ENCODE measurements at regions not wholly inside any gene's neighbourhood (a gene's known extent, or its start where the extent isn't known, plus 50 kb on each side); places are given as distances from the start of the nearest gene placed in this dataset.

GRCh38 chr6:163994566-163994965 lies 580.0 kb downstream of the QKI start:
- TF ChIP-seq REST (IDR thresholded peaks at IDR 0.05; ENCODE audit: insufficient read depth in 1 of 2, low read depth in 2 of 2, low read length in 2 of 2) (no peak), TAF1 (IDR thresholded peaks at IDR 0.05; ENCODE audit: borderline replicate concordance, insufficient read depth, low read length) (no peak), SIN3A (IDR thresholded peaks at IDR 0.05; ENCODE audit: borderline replicate concordance, insufficient read depth, low read length) (no peak), FOXP2 (optimal IDR thresholded peaks at IDR 0.05; ENCODE audit: borderline replicate concordance, extremely low read depth, extremely low read length, insufficient read depth) (no peak), POLR2AphosphoS5 (IDR thresholded peaks at IDR 0.05; ENCODE audit: low read depth, low read length) (no peak)

- TF ChIP-seq SIN3A (IDR thresholded peaks at IDR 0.05; ENCODE audit: borderline replicate concordance, insufficient read depth, low read length), result no peak
- TF ChIP-seq REST (IDR thresholded peaks at IDR 0.05; ENCODE audit: insufficient read depth in 1 of 2, low read depth in 2 of 2, low read length in 2 of 2), result no peak
- no peak for TF ChIP-seq TAF1 (IDR thresholded peaks at IDR 0.05; ENCODE audit: borderline replicate concordance, insufficient read depth, low read length)
- no peak for TF ChIP-seq POLR2AphosphoS5 (IDR thresholded peaks at IDR 0.05; ENCODE audit: low read depth, low read length)
- no peak for TF ChIP-seq FOXP2 (optimal IDR thresholded peaks at IDR 0.05; ENCODE audit: borderline replicate concordance, extremely low read depth, extremely low read length, insufficient read depth)
These were observed 578.2 kb downstream of the QKI start for GRCh38 chr6:163992701-163993100.

DNA sequence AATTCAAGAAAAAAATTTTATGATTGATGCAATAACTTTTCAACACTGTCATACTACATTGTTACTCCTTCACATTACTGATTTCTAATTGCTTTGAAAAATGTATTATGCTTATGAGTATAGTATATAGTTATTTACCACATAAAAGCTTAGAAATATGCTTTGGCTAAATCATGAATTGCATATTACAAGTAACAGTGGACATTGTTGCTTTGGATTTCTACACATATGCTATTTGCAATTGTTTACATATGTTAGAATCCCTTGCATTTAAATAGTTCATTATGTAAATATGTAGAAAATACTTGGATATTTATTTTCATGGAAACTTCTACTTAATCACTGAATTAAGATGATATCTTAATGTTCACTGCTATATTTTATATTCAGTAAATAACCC lies 577.5 kb downstream of the QKI start:
- TF ChIP-seq FOXP2 (optimal IDR thresholded peaks at IDR 0.05; ENCODE audit: borderline replicate concordance, extremely low read depth, extremely low read length, insufficient read depth) (no peak), REST (IDR thresholded peaks at IDR 0.05; ENCODE audit: insufficient read depth in 1 of 2, low read depth in 2 of 2, low read length in 2 of 2) (no peak), TAF1 (IDR thresholded peaks at IDR 0.05; ENCODE audit: borderline replicate concordance, insufficient read depth, low read length) (no peak), SIN3A (IDR thresholded peaks at IDR 0.05; ENCODE audit: borderline replicate concordance, insufficient read depth, low read length) (no peak), POLR2AphosphoS5 (IDR thresholded peaks at IDR 0.05; ENCODE audit: low read depth, low read length) (no peak)

DNA sequence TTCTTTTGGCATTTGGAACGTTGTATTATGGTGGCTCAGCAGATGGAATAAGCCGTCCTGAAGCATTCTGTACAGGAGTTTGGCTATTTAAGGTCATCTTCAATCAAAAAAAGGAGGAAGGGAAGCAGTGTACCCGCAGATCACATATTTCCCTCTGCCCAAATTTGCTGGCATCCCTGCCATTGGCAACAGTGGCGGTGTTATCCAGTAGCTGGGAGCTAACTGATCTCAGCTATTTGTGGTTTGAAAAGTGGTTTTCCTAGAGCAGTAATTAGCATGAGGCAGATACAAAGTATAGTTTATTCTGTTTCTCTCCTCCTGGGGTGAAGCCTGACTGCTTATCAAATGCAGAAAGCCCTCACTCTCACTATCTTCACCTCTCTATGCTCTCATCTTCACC lies 576.8 kb downstream of the QKI start:
- no peak for TF ChIP-seq FOXP2 (optimal IDR thresholded peaks at IDR 0.05; ENCODE audit: borderline replicate concordance, extremely low read depth, extremely low read length, insufficient read depth)

DNA sequence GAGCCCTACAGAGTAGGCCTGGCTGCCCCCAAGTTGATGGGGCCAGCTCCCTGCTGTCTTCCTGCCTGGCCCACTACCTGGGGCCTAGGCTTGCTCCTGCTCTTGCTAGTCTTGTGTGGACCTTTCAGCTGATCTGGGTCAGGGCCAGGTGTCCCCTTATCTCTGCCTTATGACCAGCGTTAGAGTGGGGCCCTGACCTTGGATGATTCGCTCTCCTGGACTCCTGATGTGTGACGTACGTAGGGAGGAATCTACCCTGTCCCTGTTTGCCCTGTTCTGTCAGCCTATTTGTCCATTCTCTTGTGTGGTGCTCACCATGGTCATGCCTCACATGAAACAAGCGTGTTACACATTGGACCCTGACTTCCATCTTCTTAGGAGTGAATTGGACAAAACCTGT lies 571.8 kb downstream of the QKI start:
- TF ChIP-seq POLR2AphosphoS5 (IDR thresholded peaks at IDR 0.05; ENCODE audit: low read depth, low read length) (no peak), TAF1 (IDR thresholded peaks at IDR 0.05; ENCODE audit: borderline replicate concordance, insufficient read depth, low read length) (no peak), SIN3A (IDR thresholded peaks at IDR 0.05; ENCODE audit: borderline replicate concordance, insufficient read depth, low read length) (no peak), FOXP2 (optimal IDR thresholded peaks at IDR 0.05; ENCODE audit: borderline replicate concordance, extremely low read depth, extremely low read length, insufficient read depth) (no peak), REST (IDR thresholded peaks at IDR 0.05; ENCODE audit: insufficient read depth in 1 of 2, low read depth in 2 of 2, low read length in 2 of 2) (no peak)
